ENCODE measurements at regions not wholly inside any gene's neighbourhood (a gene's known extent, or its start where the extent isn't known, plus 50 kb on each side); places are given as distances from the start of the nearest gene placed in this dataset.

DNA sequence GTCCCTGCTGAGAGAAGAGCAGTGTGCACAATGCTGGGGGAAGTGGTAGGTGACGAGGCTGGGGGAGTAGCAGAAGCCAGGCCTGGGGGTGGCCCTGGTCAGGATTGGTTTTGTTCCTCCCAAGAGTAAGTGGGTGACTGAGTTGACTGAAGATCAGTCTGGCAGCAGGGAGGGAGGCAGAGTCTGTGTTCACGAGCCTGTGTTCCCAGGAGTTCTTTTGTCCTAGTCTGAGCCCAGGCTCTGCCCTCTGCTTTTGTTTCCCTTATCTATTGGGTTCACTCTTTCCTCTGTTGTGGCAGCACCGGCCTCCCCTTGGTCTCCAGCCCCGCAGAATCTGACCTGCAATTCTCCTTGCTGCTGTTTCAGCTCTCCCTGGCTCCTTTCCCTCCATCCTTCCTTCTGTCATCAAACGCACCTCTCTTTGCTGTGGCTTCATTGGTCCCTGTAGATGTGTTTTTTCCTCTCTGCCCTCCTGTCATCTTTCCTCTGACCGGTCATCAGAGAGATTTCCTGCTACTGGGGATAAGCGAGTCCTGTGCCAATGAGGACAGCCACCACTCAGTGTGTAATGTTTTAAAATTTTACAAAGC is 607.4 kb downstream of the KIF4B start:
- TF ChIP-seq TCF4 (CRISPR knock-in tag; IDR thresholded peaks at IDR 0.05; ENCODE audit: borderline replicate concordance) (no peak), ZFP3 (CRISPR knock-in tag; IDR thresholded peaks at IDR 0.05) (no peak), CREB5 (CRISPR knock-in tag; IDR thresholded peaks at IDR 0.05; ENCODE audit: low read depth) (no peak), PATZ1 (CRISPR knock-in tag; IDR thresholded peaks at IDR 0.05; ENCODE audit: borderline replicate concordance) (no peak), ARNTL (CRISPR knock-in tag; IDR thresholded peaks at IDR 0.05; ENCODE audit: borderline replicate concordance, low read depth) (no peak), ZFP30 (CRISPR knock-in tag; IDR thresholded peaks at IDR 0.05) (no peak), BACH2 (CRISPR knock-in tag; IDR thresholded peaks at IDR 0.05; ENCODE audit: borderline replicate concordance) (no peak)

Data from SK-N-SH treated with all-trans-retinoic acid at 6 μM for 48 hours (cell line).